Kidney (tissue), 13 donors: ENCODE measurements at regions not wholly inside any gene's neighbourhood (a gene's known extent, or its start where the extent isn't known, plus 50 kb on each side); places are given as distances from the start of the nearest gene placed in this dataset.

Experiments used
- DNase-seq, 5 donors: peaks; one replicate each; pipeline ENCODE4 v3.0.0-alpha.2; 2013 to 2020
- FAIRE-seq: peaks from 2 replicates; lab custom pipeline; 2012; peaks lifted over from hg19 to GRCh38; lab: Jason Lieb, UNC
- H3K27ac ChIP-seq, 2 donors: one replicate each; pipeline ENCODE4 v1.7.0; 2013; ENCODE audit warnings: low read depth in 2 of 2, low read length in 2 of 2, inconsistent platforms in 1 of 2
- H3K27me3 ChIP-seq: one replicate; pipeline ENCODE4 v1.7.1; 2013; ENCODE audit warnings: low read length, inconsistent platforms; ENCODE audit not compliant: control insufficient read depth, insufficient read depth
- H3K36me3 ChIP-seq, 3 donors: one replicate each; pipeline versions ENCODE4 v1.7.0 to v1.7.1; 2013; ENCODE audit warnings: low read length in 3 of 3, control low read depth in 1 of 3, inconsistent platforms in 1 of 3; ENCODE audit not compliant: insufficient read depth in 3 of 3, control insufficient read depth in 2 of 3
- H3K4me1 ChIP-seq, 3 donors: one replicate each; pipeline versions ENCODE4 v1.7.0 to v1.7.1; 2013; ENCODE audit warnings: low read length in 3 of 3, inconsistent platforms in 1 of 3, low read depth in 1 of 3; ENCODE audit not compliant: control insufficient read depth in 2 of 3, insufficient read depth in 2 of 3
- H3K4me3 ChIP-seq, 3 donors: one replicate each; pipeline versions ENCODE4 v1.7.0 to v1.8.1; 2013; ENCODE audit warnings: low read length in 3 of 3, control low read depth in 1 of 3, inconsistent platforms in 1 of 3
- H3K9ac ChIP-seq, 3 donors: one replicate each; pipeline versions ENCODE4 v1.7.0 to v1.7.1; 2013; ENCODE audit warnings: low read length in 3 of 3, control low read depth in 1 of 3, inconsistent platforms in 1 of 3
- H3K9me3 ChIP-seq, 3 donors: one replicate each; pipeline versions ENCODE4 v1.7.0 to v1.7.1; 2013; ENCODE audit warnings: low read length in 3 of 3, control low read depth in 1 of 3, inconsistent platforms in 1 of 3; ENCODE audit not compliant: control insufficient read depth in 2 of 3, insufficient read depth in 1 of 3
- intact Hi-C: fragments of 100-400 bp; cut with DNase I; formaldehyde crosslinking; loops from one replicate; pipeline ENCODE4 v1.11.1; 2022
- TF ChIP-seq, protein P1 (sequence below): IDR thresholded peaks from 3 replicates; pipeline ENCODE4 v1.5.1; 2012; ENCODE audit warnings: mild to moderate bottlenecking, moderate library complexity, borderline replicate concordance; ENCODE audit not compliant: insufficient read depth; ENCODE audit errors: extremely low read depth
- donor health status: control.
- donor health status: control.
- donor health status: control.
- donor health status: control.
- donor health status: control.
- donor health status: DM: yes; HTN: yes; CAD: no.
- donor health status: Normal renal cell carcinoma (clear cell type).

DNA sequence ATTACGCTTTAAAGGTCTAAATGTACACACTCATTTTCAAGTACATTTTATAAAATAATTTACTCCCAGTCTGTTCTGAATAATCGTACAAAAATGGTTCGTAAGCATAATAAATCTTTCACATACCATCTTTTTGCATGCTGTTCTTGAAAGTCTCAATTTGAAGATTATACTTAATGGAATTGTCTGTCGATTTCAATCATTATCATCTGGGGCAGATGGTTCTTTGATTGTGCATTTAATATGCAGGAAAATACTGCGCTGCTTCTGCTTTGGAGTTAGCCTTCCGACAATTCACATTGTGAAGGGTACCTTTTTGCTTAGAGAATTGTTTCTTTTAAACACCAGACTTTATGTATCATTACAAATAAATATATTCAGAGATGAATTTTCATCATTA lies 262.8 kb downstream of the ABCC12 start:
- FAIRE-seq: no peak
- Histone ChIP-seq H3K9ac (no peak overlapping the region), H3K4me3 (no peak overlapping the region), H3K9me3 (no peaks in the 10 kb centered on the region), H3K27ac (no peak overlapping the region), H3K36me3 (no peaks in the 10 kb centered on the region), H3K4me1 (no peaks in the 10 kb centered on the region), H3K27me3 (no peaks in the 10 kb centered on the region)
- no peak for DNase-seq
- TF ChIP-seq, protein P1, sequence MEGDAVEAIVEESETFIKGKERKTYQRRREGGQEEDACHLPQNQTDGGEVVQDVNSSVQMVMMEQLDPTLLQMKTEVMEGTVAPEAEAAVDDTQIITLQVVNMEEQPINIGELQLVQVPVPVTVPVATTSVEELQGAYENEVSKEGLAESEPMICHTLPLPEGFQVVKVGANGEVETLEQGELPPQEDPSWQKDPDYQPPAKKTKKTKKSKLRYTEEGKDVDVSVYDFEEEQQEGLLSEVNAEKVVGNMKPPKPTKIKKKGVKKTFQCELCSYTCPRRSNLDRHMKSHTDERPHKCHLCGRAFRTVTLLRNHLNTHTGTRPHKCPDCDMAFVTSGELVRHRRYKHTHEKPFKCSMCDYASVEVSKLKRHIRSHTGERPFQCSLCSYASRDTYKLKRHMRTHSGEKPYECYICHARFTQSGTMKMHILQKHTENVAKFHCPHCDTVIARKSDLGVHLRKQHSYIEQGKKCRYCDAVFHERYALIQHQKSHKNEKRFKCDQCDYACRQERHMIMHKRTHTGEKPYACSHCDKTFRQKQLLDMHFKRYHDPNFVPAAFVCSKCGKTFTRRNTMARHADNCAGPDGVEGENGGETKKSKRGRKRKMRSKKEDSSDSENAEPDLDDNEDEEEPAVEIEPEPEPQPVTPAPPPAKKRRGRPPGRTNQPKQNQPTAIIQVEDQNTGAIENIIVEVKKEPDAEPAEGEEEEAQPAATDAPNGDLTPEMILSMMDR: no peak
- intact Hi-C loops: no loop called here

DNA sequence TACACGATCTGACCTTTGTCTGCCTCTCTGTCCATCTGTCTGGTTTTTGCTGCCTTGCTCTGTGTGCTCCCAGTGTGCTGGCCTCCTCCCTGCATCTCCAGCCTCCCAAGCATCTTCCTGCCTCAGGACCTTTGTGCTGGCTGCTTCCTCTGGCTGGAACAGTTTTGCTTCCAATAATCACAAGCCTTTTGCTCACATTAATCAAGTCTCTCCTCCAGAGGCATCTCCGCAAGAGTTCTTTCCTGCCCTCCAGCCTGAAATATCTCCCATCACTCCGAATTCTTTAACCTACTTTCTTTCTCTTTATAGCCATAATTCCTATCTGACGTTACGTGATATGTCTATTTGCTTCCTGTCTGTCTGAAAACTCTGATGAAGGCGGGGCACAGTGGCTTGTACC lies 267.1 kb downstream of the ABCC12 start:
- TF ChIP-seq, protein P1: no peak
- no peak overlapping the region for H3K4me3 ChIP-seq
- peaks cover 2% of the 10 kb centered on the region for H3K27me3 ChIP-seq
- no peaks in the 10 kb centered on the region for H3K9me3 ChIP-seq
- FAIRE-seq: no peak
- no peak overlapping the region for H3K27ac ChIP-seq
- H3K4me1 ChIP-seq: no peaks in the 10 kb centered on the region
- H3K9ac ChIP-seq: no peak overlapping the region
- intact Hi-C loops: no loop called here
- no peak for DNase-seq
- no peaks in the 10 kb centered on the region for H3K36me3 ChIP-seq

DNA sequence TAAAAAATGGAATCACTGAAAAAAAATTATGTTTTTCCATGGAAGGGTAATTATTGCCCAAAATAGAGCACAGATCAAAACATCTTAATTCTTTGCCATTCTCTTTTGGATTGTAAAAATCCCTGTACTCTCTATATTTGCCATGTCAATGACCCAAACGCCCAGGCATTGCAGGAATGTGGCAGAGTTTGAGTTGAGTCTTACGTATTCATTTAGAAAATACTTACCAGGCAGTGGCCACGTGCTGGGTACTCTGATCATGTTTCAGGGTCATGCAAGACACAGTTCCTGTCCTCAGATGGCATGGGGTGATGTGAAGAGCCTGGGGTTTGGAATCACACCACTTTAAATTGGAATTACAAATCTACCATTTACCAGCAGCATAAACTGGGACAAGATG lies 267.7 kb downstream of the ABCC12 start:
- H3K36me3 ChIP-seq: no peaks in the 10 kb centered on the region
- TF ChIP-seq, protein P1: no peak
- H3K27ac ChIP-seq: no peak overlapping the region
- peak in 2 of 5 donors; percentile 20 for DNase-seq
- FAIRE-seq: no peak
- H3K9me3 ChIP-seq: no peaks in the 10 kb centered on the region
- H3K4me1 ChIP-seq: no peaks in the 10 kb centered on the region
- peaks cover 2% of the 10 kb centered on the region for H3K27me3 ChIP-seq
- intact Hi-C loops: no loop called here
- H3K4me3 ChIP-seq: no peak overlapping the region
- H3K9ac ChIP-seq: no peak overlapping the region

DNA sequence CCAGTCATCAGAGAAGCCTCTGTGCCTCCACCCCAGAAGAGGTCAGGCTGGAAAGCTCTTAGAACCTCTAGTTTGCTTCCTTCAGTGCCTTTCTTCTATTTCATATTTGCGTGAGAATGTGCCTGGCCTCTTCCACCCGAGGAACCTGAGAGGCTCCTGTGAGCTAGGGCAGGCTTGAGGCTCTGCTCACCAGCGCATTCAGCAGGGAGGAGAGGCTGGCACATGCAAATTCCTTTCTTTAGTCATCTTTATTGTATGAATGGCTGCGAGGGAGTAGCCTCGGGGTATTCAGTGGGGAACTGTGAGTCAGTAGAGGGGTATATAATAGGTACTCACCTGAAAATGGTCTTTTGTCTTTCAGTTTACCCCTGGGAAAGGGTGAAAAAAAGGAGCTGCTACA lies 268.3 kb downstream of the ABCC12 start:
- no peaks in the 10 kb centered on the region for H3K36me3 ChIP-seq
- H3K4me1 ChIP-seq: no peaks in the 10 kb centered on the region
- FAIRE-seq (no peak), DNase-seq (peak in 2 of 5 donors; percentile 26 to 28)
- no peak overlapping the region for H3K4me3 ChIP-seq
- no peak overlapping the region for H3K9ac ChIP-seq
- intact Hi-C loops: no loop called here
- TF ChIP-seq, protein P1: no peak
- no peaks in the 10 kb centered on the region for H3K9me3 ChIP-seq
- H3K27me3 ChIP-seq: peaks cover 2% of the 10 kb centered on the region
- no peak overlapping the region for H3K27ac ChIP-seq
